Activated CD4-positive, alpha-beta T cell treated with anti-CD3 and anti-CD28 coated beads, Interleukin-2, amount 50 U/mL, for 4 hours (primary cell): ENCODE measurements at regions not wholly inside any gene's neighbourhood (a gene's known extent, or its start where the extent isn't known, plus 50 kb on each side); places are given as distances from the start of the nearest gene placed in this dataset.

ENCODE experiments used
- DNase-seq, 2 experiments: peaks; one replicate each; pipeline ENCODE4 v3.0.0-alpha.2; 2020

GRCh38 chr6:1081551-1082284, 230.2 kb upstream of the FOXQ1 start:
- no peak for DNase-seq

GRCh38 chr6:1080453-1081337, 231.2 kb upstream of the FOXQ1 start:
- no peak for DNase-seq

- DNase-seq = no peak
Measured at GRCh38 chr6:1079525-1079924, 232.4 kb upstream of the FOXQ1 start.

- no peak for DNase-seq
Measured at GRCh38 chr6:1077478-1078416, 234.2 kb upstream of the FOXQ1 start.

GRCh38 chr6:1076531-1077459, 235.1 kb upstream of the FOXQ1 start:
- DNase-seq = no peak

- DNase-seq = no peak
Measured at GRCh38 chr6:1075880-1076279, 236.0 kb upstream of the FOXQ1 start.

GRCh38 chr6:1075444-1075843, 236.5 kb upstream of the FOXQ1 start:
- no peak for DNase-seq

GRCh38 chr6:1070085-1070521, 241.8 kb upstream of the FOXQ1 start:
- DNase-seq = no peak

GRCh38 chr6:1068905-1069304, 243.0 kb upstream of the FOXQ1 start:
- DNase-seq = no peak

GRCh38 chr6:1068068-1068467, 243.8 kb upstream of the FOXQ1 start:
- DNase-seq = no peak

- no peak for DNase-seq
Measured at GRCh38 chr6:1067346-1067745, 244.6 kb upstream of the FOXQ1 start.

GRCh38 chr6:1066449-1067090, 245.3 kb upstream of the FOXQ1 start:
- DNase-seq = no peak

- DNase-seq = no peak
Measured at GRCh38 chr6:1065986-1066385, 245.9 kb upstream of the FOXQ1 start.

- DNase-seq = no peak
Measured at GRCh38 chr6:1063671-1064355, 248.1 kb upstream of the FOXQ1 start.

GRCh38 chr6:1062786-1063545, 248.9 kb upstream of the FOXQ1 start:
- no peak for DNase-seq

GRCh38 chr6:1059596-1059995, 252.3 kb upstream of the FOXQ1 start:
- no peak for DNase-seq

- no peak for DNase-seq
Measured at GRCh38 chr6:1057490-1058135, 254.3 kb upstream of the FOXQ1 start.

- DNase-seq = no peak
Measured at GRCh38 chr6:1055015-1055921, 256.6 kb upstream of the FOXQ1 start.
